Natural killer cell (primary cell): ENCODE measurements at regions not wholly inside any gene's neighbourhood (a gene's known extent, or its start where the extent isn't known, plus 50 kb on each side); places are given as distances from the start of the nearest gene placed in this dataset.

ENCODE experiments used
- ATAC-seq, 3 donors: fragments of 150-1000 bp in 2 of 3; fragments of 200-7000 bp in 1 of 3; cut with Tn5 transposase; 1 replicate in 1 of 3; 2 replicates in 2 of 3; pipeline ENCODE4 v1.10.0; 2021; ENCODE audit warnings: mild to moderate bottlenecking in 2 of 3, moderate library complexity in 2 of 3
- DNase-seq, 2 donors: peaks; one replicate each; pipeline versions ENCODE4 v3.0.0 to v3.0.0-alpha.2; 2013 to 2021; ENCODE audit warnings: mixed read lengths in 1 of 2
- H3K27ac ChIP-seq: one replicate; pipeline ENCODE4 v1.5.1; 2013; ENCODE audit warnings: mild to moderate bottlenecking, low read length
- H3K27me3 ChIP-seq: one replicate; pipeline ENCODE4 v1.6.1; 2013; ENCODE audit warnings: low read length; ENCODE audit not compliant: control insufficient read depth, insufficient read depth
- H3K36me3 ChIP-seq: one replicate; pipeline ENCODE4 v1.6.1; 2013; ENCODE audit warnings: low read length; ENCODE audit not compliant: control insufficient read depth, insufficient read depth
- H3K4me1 ChIP-seq: one replicate; pipeline ENCODE4 v1.6.1; 2013; ENCODE audit warnings: low read length; ENCODE audit not compliant: control insufficient read depth, insufficient read depth
- H3K4me3 ChIP-seq: one replicate; pipeline ENCODE4 v1.5.1; 2013; ENCODE audit warnings: low read length
- H3K9me3 ChIP-seq: one replicate; pipeline ENCODE4 v1.6.1; 2013; ENCODE audit warnings: low read length; ENCODE audit not compliant: control insufficient read depth, insufficient read depth
- H3K27ac Mint-ChIP-seq, 2 donors: one replicate each; pipeline ENCODE4 v1.8.0; 2022; ENCODE audit warnings: mild to moderate bottlenecking in 2 of 2, mixed read lengths in 2 of 2, moderate library complexity in 1 of 2
- H3K27me3 Mint-ChIP-seq, 2 donors: one replicate each; pipeline ENCODE4 v1.8.0; 2022; ENCODE audit warnings: low read depth in 2 of 2, mixed read lengths in 2 of 2
- H3K36me3 Mint-ChIP-seq: one replicate; pipeline ENCODE4 v1.8.0; 2022; ENCODE audit warnings: mixed read lengths
- H3K4me1 Mint-ChIP-seq, 2 donors: one replicate each; pipeline ENCODE4 v1.8.0; 2022; ENCODE audit warnings: mixed read lengths in 2 of 2
- H3K4me3 Mint-ChIP-seq: one replicate; pipeline ENCODE4 v1.8.0; 2022; ENCODE audit warnings: mild to moderate bottlenecking, moderate library complexity, mixed read lengths
- H3K9me3 Mint-ChIP-seq, 2 donors: one replicate each; pipeline ENCODE4 v1.8.0; 2022; ENCODE audit warnings: mixed read lengths in 2 of 2
- CTCF ChIP-seq: fragments of 200-600 bp; IDR thresholded peaks from one replicate; pipeline ENCODE4 v1.8.0; 2022; ENCODE audit warnings: antibody characterized with exemption
- WGBS: methylation state at CpG from one replicate; pipeline ENCODE4 v1.1.7; 2013; ENCODE audit warnings: missing lambda C conversion rate; ENCODE audit not compliant: insufficient coverage; 5-methylcytosine and 5-hydroxymethylcytosine counted together
- intact Hi-C: fragments of 100-400 bp; cut with micrococcal nuclease; formaldehyde crosslinking; loops from one replicate; pipeline ENCODE4 v1.14.2; 2022

DNA sequence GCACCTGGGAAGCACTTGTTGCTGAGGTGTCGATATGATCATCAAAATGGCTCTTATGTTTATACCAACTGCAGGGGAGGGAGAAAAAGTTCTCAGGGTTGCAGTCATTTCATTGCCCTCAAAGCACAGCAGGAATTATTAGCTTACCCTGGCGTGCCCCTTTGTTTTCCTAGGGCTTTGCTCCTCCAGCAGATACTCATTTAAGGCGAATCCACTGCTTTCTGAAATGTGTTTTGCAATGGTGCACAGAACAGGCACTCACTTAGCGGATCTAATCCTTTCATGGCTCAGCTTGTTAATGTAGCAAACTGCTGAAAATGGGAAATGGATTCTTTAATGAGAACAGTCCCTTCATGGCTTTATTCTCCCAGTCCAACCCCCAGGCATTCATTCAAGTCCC lies 76.7 kb downstream of the NKX2-1 start:
- Mint-ChIP-seq H3K4me3 (no peak overlapping the region), H3K4me1 (no peaks in the 10 kb centered on the region), H3K9me3 (no peaks in the 10 kb centered on the region), H3K36me3 (no peaks in the 10 kb centered on the region), H3K27me3 (no peaks in the 10 kb centered on the region), H3K27ac (no peak overlapping the region)
- no peak for TF ChIP-seq CTCF
- Histone ChIP-seq H3K4me1 (no peaks in the 10 kb centered on the region), H3K27ac (no peak overlapping the region), H3K36me3 (no peaks in the 10 kb centered on the region), H3K9me3 (no peaks in the 10 kb centered on the region), H3K27me3 (no peaks in the 10 kb centered on the region), H3K4me3 (no peak overlapping the region)
- intact Hi-C loops = no loop called here
- DNase-seq (no peak), ATAC-seq (no peak)
- 63% methylated on average over 4 of the region's 4 CpGs for whole genome bisulfite sequencing

GRCh38 chr14:36442824-36443241 lies 77.2 kb downstream of the NKX2-1 start:
- ATAC-seq (no peak), DNase-seq (no peak)
- no peaks in the 10 kb centered on the region for H3K4me1 Mint-ChIP-seq
- no peaks in the 10 kb centered on the region for H3K27me3 ChIP-seq
- WGBS = 84% methylated on average over 4 of the region's 4 CpGs
- intact Hi-C loops = no loop called here
- H3K9me3 Mint-ChIP-seq = no peaks in the 10 kb centered on the region
- no peaks in the 10 kb centered on the region for H3K9me3 ChIP-seq
- H3K4me3 ChIP-seq = no peak overlapping the region
- H3K4me3 Mint-ChIP-seq = no peak overlapping the region
- H3K27me3 Mint-ChIP-seq = no peaks in the 10 kb centered on the region
- no peak for TF ChIP-seq CTCF
- no peak overlapping the region for H3K27ac ChIP-seq
- no peaks in the 10 kb centered on the region for H3K36me3 Mint-ChIP-seq
- H3K27ac Mint-ChIP-seq = no peak overlapping the region
- no peaks in the 10 kb centered on the region for H3K4me1 ChIP-seq
- no peaks in the 10 kb centered on the region for H3K36me3 ChIP-seq

- H3K4me1 Mint-ChIP-seq = no peaks in the 10 kb centered on the region
- no peak overlapping the region for H3K27ac Mint-ChIP-seq
- no peak for TF ChIP-seq CTCF
- H3K36me3 ChIP-seq = no peaks in the 10 kb centered on the region
- DNase-seq (no peak), ATAC-seq (no peak)
- no peaks in the 10 kb centered on the region for H3K9me3 Mint-ChIP-seq
- no peaks in the 10 kb centered on the region for H3K4me1 ChIP-seq
- no peak overlapping the region for H3K4me3 Mint-ChIP-seq
- no peaks in the 10 kb centered on the region for H3K27me3 Mint-ChIP-seq
- intact Hi-C loops = no loop called here
- no peak overlapping the region for H3K4me3 ChIP-seq
- no peaks in the 10 kb centered on the region for H3K27me3 ChIP-seq
- no peaks in the 10 kb centered on the region for H3K9me3 ChIP-seq
- H3K36me3 Mint-ChIP-seq = no peaks in the 10 kb centered on the region
- no peak overlapping the region for H3K27ac ChIP-seq
These were observed 78.7 kb downstream of the NKX2-1 start for GRCh38 chr14:36441283-36441682.

DNA sequence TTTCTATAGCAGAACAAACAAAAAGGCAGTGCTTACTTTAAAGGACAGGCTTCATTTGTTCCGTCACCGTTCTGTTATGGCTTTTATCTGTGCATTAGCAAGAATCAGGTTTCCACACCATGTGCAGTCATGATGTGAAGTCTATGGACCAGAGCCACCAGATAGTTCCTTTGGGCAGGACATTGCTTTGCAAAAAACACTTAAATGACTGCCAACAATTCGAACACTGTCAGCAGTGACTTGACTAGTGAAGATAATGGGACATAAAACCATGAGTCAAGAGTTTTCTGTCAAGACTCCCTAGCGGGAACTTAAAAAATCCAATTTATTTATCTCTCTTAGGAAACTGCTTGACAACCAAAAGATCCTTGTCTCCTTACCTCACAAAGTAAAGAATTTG lies 80.3 kb downstream of the NKX2-1 start:
- DNase-seq = no peak
- TF ChIP-seq CTCF = no peak
- no peaks in the 10 kb centered on the region for H3K4me1 ChIP-seq
- H3K4me3 Mint-ChIP-seq = no peak overlapping the region
- 82% methylated on average over 4 of the region's 4 CpGs for WGBS
- ATAC-seq = no peak
- no peaks in the 10 kb centered on the region for H3K9me3 Mint-ChIP-seq
- no peaks in the 10 kb centered on the region for H3K36me3 Mint-ChIP-seq
- H3K27ac Mint-ChIP-seq = no peak overlapping the region
- intact Hi-C loops = no loop called here
- no peaks in the 10 kb centered on the region for H3K4me1 Mint-ChIP-seq
- no peaks in the 10 kb centered on the region for H3K36me3 ChIP-seq
- no peaks in the 10 kb centered on the region for H3K9me3 ChIP-seq
- H3K27ac ChIP-seq = no peak overlapping the region
- H3K27me3 Mint-ChIP-seq = no peaks in the 10 kb centered on the region
- no peaks in the 10 kb centered on the region for H3K27me3 ChIP-seq
- no peak overlapping the region for H3K4me3 ChIP-seq
